NT2/D1 (cell line): ENCODE measurements at regions not wholly inside any gene's neighbourhood (a gene's known extent, or its start where the extent isn't known, plus 50 kb on each side); places are given as distances from the start of the nearest gene placed in this dataset.

Source experiments
- YY1 ChIP-seq: IDR thresholded peaks from 2 replicates; pipeline ENCODE4 v1.6.1; 2011; ENCODE audit not compliant: insufficient read length, insufficient read depth
- ZNF274 ChIP-seq: IDR thresholded peaks from 2 replicates; pipeline ENCODE4 v1.6.1; 2011; ENCODE audit warnings: mild to moderate bottlenecking, low read depth, low read length

DNA sequence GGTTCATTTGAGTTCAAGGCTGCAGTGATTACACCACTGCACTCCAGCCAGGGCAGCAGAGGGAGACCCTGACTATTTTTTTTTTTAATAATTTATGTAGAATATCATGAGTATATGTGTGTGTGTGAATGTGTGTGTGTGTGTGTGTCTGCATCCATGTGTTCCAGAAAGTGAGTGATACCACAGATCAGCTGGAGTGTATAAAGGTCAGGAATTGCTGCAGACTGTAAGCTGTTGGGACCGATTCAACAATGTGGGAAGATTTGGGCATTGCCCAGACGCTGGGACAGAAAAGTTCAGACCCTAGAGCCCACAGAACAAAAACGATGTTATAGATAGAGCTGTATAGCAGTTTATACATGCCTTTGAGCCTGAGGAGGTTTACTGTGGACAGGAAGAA, 435.6 kb downstream of the CCSER2 start:
- no peak for TF ChIP-seq ZNF274
- no peak for TF ChIP-seq YY1
